Stimulated activated CD8-positive, alpha-beta memory T cell treated with anti-CD3 and anti-CD28 coated beads, Interleukin-2, amount 100 ng/mL, for 1 hour (primary cell): ENCODE measurements at regions not wholly inside any gene's neighbourhood (a gene's known extent, or its start where the extent isn't known, plus 50 kb on each side); places are given as distances from the start of the nearest gene placed in this dataset.

ENCODE experiments used
- DNase-seq, 2 donors: peaks; one replicate each; pipeline ENCODE4 v3.0.0-alpha.2; 2020; ENCODE audit warnings: low read depth in 2 of 2

DNA sequence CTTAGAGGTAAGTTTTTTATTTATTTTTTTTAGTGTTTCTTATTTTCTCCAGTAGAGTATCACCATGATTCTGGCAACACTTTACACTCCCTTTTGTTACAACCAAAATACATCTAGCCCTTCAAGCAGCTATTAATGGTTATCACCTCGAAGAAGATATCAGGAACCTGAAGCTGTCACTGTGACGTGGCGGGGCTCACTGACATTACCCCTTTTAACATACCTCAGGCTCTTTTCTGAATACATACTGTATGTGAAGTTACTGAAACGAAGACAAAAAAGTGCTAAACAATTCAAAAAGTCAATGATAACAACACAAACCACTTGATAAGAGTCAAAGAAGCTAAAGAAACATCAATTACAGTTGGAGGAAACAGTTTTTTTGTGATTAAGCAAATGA is 1218.7 kb downstream of the EFNB2 start:
- DNase-seq = no peak

DNA sequence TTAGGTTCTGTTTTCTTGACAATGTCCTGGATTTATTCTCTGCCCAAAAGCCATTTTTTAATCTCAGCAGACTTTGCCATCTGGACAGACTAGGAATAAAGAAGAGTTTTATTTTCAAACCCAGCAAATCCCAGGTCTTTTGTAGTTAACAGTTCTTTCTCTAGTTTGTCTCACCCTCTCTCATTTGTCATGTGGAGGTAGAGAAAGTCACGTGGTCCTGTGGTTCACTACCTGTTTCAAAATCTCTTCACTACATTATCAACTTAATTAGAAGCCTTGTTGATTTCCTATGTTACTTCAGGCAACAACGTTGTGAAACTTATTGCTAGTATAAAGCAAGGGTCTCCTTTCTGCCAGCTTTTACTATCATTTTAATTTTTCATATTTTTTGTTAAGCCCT is 1222.6 kb downstream of the EFNB2 start:
- no peak for DNase-seq

DNA sequence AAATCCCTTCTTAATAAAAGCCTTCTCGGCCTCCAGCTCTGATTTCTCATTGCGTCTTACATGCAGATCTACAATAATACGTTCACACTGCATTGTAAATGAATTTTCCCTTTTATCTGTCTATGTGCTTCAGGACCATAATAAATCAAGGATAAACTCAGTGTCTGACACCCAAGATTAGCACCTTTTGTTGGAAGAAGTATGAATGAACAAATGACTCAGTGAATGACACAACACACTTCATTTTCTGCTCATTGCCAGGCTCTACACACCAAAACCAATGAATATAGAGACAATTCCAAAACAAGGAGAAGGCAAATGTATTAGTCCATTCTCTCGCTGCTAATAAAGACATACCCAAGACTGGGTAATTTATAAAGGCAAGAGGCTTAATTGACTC is 1224.4 kb downstream of the EFNB2 start:
- no peak for DNase-seq

DNA sequence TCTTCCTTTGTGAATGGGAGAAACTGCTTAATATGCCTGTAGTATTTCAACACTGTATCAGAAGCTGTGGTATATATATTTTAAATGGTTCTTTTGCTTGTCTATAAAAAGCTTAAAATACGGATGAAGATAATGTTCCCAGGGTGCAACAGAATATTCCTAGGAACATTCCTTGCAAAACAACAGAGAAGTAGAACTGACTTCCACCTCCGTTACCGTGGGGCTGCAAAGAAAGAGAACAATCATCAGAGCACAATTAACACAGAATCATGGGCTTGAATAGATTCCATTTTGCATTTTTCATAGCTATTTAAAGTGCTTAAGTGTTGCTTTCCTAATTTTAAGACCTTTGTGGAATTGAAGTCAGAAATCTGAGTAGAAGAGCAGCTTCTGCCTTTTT is 1227.7 kb downstream of the EFNB2 start:
- no peak for DNase-seq

DNA sequence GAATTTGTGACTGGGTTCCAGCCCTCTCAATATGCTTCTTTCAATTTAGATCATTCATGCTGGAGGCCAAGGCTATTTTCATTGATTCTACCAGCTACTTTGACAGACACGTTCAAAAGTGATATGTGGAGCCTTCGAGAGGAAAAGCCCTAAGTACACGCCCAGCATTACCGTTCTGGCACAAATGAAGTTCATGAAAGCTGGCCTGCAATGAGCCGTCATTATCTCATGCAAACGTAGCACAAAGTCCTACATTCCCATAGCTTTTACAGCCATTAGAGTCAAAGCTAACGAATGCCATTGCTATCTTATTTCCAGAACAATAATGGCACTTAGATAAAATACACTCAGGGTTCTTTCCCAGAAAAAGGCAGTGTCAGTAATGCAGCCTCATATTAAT is 1237.6 kb downstream of the EFNB2 start:
- no peak for DNase-seq

DNA sequence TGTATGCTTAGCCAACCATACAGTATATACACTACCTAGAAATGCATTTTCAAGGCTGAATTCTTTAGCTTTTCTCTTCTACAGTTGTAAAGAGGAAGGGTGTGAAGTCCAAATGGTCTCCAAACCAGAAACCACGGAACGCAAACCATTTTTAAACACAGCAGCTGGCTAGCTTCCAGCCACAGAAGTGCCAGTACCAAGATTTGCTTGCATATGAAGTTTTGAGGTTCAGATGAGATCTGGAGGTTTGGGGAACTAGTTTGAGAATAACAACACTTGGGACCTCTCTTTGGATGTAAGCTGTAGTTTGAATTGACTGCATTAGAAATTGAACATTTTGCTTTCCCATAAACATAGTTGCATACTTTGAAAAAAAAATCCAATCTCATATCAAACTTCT is 1243.5 kb downstream of the EFNB2 start:
- DNase-seq = no peak

DNA sequence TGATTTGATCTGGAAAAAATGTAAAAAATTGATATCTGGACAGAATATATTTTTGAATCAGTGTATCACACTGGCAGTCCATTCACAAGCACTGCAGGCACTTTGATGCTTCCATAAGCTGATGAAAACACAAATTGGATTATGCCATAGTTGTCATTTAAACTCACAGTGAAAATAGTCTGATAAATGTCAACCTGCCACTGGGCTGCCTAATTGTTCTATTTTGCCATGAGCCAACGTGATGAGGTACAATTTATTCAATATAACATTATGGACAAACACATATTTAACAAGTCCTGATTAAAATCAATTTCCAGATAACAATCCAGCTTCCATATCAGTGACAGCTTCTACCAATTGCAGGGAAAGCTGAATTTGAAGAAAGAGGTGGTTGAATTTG is 1244.9 kb downstream of the EFNB2 start:
- no peak for DNase-seq

DNA sequence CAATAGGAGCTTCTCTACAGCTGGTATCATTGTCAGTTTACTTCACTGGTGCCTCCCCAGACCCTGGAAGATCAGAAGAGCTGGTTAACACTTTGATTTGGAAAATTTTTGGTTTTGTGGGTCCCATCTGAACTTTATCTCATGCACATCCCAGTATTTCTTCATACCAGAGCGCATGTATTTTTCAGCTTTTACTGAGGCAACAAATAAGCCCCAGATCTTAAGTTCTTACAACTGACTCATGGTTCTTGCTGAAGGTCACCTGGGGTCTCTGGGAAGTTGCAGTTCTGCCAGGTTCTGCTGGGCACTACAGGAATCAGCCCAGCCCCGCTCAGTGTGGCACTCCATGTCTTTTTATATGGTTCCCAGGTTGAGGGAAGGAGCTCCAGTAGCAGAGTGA is 1249.9 kb downstream of the EFNB2 start:
- DNase-seq = no peak

DNA sequence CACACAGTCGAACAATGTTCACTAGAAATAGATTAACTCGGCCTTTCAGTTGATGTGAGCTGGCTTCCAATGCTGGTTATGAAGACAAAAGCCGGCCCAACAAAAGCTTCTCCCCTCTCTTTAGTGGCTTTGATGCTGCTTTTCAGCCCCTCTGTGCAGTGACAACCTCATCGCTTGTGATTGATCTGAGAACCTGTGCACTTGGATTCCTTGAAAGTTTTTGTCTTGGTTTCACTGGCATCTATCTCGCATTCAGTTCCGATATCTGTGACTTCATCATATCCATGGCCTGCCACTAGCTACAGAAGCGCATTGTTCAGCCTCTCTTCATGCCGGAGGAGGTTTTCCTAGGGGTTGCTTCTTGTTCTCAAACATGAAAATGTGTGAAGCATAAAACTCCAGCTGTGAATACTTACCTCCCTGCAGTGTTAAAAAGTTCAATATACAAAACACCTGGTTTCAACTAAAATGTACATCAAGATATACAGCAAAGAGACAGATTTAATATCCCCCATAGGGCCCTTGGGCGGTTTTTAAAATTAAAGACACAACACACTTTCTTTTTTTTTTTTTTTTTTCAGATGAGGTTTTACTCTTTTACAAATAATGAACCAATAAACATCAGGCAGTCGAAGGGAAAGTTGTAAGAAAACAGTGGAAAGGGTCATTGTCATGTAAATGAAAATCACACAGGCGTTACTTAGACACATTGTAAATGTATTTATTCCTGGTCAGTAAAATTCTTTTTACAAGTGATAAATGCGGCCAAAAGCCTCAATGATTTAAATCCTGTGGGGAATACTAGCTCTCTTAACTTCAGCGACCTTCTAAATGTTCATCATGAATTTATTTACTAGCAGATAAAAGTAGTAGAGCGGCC is 1252.8 kb downstream of the EFNB2 start:
- DNase-seq = no peak

DNA sequence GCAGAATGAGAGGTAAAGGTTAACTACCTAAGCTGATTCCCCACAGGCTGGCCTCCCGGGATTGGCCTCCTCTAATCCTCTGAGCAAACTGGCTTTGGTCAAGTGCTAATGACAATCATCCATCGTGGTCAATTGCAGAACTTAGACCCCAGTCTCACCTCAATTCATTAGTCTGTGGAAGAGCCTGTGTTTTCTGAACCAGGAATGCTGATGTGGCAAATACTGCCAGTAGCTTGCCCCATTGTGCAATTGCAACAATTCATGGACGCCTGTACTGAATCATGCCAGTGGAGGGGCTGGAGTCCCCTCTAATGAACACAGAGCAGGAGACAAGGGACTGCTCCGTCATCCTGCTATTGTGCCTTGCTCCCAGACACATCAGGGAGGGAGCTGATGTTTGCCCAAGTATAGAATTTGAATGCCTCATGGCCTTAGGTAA is 1256.5 kb downstream of the EFNB2 start:
- DNase-seq = no peak

DNA sequence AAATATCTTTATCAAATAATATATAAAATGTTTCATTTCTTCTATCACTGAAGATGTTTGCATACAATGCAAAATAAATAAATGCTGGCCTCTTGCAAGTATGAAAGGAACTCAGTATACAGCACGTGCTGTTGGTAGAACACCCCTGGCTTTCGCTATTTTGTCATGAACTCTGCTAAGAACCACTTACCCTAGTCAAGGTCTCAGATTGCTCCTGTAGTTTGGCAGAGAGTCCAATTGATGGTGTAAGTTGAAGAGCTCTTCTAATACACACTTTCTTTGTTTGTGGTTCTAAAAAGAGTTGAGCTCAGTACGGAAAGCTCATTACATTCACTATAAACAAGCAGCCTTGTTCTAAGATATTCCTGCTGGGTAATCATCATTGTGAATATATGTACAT is 1258.9 kb downstream of the EFNB2 start:
- no peak for DNase-seq

DNA sequence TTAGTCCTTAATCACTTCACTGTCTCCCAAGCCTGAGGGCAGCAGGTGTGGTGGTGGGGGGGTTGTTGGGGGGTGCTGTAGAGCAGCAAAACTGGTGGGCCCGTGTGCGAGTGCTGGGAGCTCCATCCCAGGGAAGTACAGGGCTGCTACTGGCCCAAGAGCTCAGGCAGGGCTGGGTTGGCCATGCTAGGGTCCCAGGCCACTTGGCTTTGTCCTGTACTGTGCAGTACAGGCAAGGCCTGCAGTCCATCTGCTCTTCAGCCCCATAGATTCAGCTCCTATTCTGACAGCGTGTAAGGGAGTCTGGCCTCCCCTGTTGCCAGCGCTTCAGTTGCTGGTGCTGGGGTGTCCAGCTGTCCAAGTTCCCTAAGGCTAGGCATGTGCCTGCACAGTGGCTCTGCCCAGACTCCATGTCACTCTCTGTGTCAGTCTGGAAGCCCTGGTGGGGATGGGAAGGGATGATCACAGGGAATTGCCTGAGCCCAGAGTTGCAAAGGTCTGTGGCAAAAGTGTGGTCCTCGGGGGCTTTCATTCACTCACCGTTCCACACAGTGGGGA is 1261.7 kb downstream of the EFNB2 start:
- DNase-seq = no peak

DNA sequence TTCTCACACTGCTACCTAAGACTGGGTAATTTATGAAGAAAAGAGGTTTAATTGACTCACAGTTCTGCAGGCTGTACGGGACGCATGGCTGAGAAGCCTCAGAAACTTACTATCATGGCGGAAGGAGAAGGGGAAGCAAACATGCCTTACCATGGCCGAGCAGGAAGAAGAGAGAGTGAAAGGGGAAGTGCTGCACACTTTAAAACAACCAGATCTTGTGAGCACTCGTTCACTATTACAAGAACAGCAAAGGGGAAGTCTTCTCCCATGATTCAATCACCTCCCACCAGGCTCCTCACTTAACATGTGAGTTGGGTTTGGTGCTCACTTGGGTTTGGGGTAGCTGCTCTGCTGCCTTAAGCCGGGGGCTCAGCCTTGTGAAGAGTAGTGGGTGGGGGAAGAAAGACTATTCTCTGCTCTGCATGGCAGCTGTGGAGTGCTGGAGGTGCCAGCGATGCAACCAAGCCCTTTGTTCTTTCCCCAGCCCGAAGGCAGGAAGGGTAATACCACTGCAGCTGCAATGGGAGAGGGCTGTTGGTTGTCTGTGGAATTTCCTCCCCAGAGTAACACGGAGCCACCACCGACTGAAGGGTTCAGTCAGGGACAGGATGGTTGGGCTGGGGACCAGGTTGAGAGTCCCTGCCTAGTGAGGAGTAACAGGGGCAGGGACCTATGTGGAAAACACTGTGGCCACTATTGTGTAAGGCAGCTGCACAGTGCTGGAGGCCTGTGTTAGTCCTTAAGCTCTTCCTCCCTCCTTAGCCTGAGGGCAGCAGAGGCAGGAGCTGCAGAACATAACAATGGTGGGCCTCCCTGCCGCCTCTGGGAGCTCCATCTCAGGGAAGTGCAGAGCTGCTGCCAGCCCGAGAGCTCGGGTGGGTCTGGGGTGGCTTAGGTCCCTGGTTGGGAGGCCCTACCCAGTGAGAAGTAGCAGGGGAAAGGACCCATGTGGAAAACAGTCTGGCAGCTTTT is 1262.5 kb downstream of the EFNB2 start:
- DNase-seq = no peak

DNA sequence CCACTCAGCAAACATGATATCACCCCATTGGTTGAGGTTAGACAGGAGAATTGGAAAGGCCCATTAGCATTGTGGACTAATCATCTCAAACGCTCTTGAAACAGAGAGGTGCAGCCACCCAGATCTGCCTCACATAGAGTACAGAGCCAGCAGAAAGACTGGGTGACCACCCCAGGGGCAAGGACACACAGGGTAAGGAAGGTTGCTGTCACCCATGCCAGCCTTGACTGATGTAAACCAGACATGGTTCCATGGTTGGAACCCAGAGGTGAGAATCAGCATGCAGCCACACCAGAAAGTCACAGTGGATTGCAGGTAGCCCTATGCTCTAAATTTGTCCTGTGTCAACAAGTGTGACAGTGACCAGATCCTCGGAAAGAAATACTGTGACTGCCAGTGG is 1268.8 kb downstream of the EFNB2 start:
- DNase-seq = no peak

DNA sequence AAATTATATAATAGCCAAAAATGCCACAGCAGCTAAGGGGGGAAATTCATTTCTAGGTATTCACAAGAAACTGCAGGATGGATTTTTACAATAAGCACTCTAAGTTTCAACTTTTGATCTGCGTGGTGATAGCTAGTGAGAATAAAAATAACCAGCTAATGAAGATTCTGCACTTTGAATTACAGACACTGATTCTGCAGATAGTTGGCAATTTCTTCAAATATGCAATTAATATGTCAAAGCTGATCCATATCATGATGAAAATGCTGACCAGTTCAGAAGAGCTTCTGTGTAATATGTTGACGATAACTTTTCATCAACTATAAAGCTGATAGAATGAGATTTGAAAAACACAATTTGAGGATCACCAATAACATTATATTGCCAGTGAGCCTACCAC is 1272.9 kb downstream of the EFNB2 start:
- DNase-seq = no peak

DNA sequence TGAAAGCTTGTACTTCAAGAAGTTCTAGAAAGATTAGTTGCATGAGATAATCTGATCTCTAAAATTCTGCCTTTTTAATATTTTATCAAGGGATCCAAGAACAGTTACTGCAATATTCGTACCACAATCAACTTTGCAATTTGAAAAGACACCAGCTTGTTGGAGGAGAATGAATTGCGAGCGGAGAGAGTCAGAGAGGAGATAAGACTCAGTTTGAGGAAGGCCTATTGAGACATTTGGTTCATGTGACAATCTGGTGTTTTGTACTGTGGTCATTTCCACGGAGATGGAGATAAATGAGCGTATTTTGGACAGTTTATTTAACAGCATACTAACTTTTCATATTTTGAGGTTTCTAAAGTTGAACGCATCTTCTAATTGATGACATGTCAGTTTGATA is 1276.0 kb downstream of the EFNB2 start:
- no peak for DNase-seq

DNA sequence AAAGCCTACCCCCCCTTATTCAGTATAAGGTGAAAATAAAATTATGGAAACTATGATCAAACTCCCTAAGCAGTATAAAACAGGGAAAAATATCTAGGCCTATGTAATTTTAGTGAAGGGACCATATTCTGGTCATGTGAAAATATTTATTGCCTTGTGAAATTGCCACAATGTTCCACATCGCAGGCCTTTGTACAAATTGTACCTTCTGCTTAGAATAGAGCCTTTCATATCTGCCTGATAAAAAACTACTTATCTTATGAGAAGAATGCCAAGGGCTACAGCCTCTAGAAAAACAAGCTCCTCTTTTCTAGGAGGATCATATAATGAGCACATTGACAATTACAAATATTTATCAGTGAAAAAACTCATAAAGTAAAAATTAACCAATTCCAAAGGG is 1280.0 kb downstream of the EFNB2 start:
- no peak for DNase-seq

DNA sequence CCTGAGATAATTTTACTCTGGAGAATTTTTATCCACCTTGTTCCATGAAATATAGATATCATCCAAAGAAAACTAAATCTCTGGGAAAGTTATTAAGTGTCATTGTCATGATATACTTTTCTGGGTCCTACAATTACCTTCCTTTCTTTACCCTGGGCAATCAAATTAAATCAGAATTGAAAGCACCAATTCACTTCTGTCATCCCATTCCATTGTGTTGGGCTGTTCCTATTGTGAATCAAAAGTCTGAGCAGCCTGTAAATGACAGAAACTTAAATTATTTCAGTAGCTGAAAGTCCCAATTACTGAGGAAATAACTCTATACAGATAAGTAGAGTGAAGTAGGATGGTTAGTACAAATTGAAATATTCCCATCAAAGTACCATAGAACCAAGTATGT is 1284.2 kb downstream of the EFNB2 start:
- no peak for DNase-seq

DNA sequence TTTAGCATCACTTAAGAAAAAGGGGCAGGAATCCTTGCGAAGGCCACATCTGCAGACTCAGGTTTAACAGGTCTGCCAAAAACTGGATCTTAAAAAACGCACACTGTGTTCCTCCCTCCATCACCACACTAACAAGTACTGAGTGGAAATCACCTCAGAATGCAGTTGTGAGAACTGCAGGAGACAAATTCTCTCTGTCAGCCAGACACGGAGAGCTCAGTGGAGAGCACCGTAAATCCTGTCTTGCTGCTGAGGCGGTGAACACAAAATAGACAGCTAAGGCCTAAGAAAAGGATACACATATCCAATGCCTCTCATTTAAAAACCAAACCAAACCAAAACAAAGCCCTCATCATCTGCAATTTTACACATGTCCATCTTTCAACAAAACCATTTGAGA is 1287.6 kb downstream of the EFNB2 start:
- DNase-seq = no peak

DNA sequence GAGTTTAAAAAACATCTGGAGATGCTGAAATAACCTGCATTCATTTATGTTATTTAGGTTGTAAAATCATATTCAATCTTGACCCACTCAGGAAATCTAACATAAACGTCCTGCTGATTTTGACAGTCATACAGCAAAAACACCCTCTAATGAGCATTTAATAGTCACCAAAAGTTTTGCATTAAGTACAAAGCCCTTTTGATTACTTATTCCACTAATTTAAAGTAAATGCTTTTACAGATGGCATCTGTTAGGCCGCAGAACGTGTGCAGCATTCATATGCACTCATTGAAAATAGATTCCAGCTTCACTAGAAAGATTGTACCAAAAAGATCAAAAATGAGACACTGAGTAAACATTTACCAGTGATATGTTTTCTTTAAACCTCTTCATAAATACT is 1295.1 kb downstream of the EFNB2 start:
- DNase-seq = no peak

DNA sequence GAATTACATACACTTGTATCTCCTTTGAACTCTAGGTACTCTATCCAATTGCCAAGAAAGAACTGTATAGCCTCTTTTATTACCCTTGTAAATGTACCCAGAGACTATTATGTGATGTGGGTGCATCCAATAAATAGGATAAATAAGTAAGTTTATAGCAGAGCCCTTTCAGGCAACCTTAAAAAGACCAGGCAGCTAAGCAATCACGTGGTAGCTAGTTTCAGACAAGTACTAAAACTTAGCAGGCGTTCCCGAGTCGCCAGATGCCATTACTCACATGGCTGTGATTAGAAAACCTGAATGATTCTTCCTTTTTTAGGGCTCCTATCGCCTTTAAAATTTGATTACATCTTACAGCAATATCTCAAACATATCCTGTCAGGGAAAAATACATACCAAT is 1303.0 kb downstream of the EFNB2 start:
- no peak for DNase-seq

DNA sequence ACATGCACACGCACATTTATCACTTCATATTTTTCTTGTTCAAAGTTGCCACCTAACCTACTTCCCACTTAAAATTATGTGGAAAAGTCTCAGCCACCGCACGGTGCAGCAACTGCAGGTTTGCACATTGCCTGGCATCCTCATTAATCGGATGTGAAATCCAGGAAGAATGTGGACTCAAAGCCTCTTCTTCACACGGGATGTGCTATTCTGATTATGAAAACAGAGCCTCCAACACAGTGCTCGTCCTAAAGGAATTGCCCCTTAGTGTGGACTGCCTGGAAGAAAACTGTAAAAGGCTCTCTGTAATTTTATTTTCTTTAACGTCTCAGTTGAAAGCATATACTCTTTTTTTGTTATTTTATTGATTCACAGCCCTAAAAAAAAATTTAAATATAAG is 1303.5 kb downstream of the EFNB2 start:
- no peak for DNase-seq

DNA sequence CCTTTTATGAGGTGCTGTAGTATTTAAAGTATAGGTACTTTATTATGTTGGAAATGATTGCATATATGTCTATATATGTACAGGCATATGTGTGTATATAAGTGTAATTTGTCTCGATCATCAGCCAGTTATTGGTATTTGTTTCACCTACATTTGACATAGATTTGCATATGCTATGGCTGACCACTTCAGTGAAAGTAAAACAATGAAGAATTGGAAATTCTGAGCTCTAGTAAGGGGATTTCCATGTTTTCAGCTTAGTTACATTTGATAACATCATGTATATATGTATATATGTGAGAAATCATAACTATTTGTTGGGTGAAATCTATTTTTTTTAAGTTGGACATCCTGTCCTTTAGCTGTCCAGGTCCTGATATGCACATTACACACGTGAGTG is 1303.9 kb downstream of the EFNB2 start:
- DNase-seq = no peak
